Coronary artery (tissue), 2 donors: ENCODE measurements at regions not wholly inside any gene's neighbourhood (a gene's known extent, or its start where the extent isn't known, plus 50 kb on each side); places are given as distances from the start of the nearest gene placed in this dataset.

ENCODE experiments used
- DNase-seq: peaks from one replicate; pipeline ENCODE4 v3.0.0-alpha.2; 2017; ENCODE audit warnings: low spot score
- H3K27ac ChIP-seq, 2 donors: fragments of 200-600 bp; sonication (generic); one replicate each; pipeline ENCODE4 v1.5.1; 2016 to 2019
- H3K4me3 ChIP-seq: fragments of 200-600 bp; sonication (generic); 2 replicates; pipeline ENCODE4 v1.5.1; 2016; ENCODE audit warnings: mild to moderate bottlenecking, moderate library complexity
- CTCF ChIP-seq: fragments of 200-600 bp; sonication (generic); IDR thresholded peaks from one replicate; pipeline ENCODE4 v1.5.1; 2019; ENCODE audit warnings: antibody characterized with exemption

- TF ChIP-seq CTCF = no peak
- H3K27ac ChIP-seq = no peak overlapping the region
Observed at GRCh38 chr15:31752905-31753304, 277.4 kb upstream of the CHRNA7 start.

DNA sequence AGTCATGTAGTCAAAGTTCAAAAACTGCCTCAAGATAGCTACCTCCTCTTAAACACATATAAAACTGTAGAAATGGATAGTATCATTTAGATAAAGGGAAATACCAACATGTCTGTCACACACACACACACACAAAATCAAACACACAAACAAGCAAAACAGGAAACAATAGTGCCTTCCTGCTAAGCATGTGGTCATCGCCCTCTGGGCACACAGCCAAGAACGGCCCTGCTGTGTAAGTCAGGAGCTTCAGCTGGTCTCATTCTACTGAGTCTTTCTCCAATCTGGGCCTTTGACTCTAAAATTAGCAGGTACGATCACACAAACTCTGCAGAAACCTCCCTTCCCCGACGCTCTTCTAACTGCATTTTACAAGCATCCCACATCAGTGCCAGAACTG lies 272.2 kb upstream of the CHRNA7 start:
- Histone ChIP-seq H3K27ac (no peak overlapping the region), H3K4me3 (no peak overlapping the region)
- DNase-seq = no peak
- TF ChIP-seq CTCF = no peak

More at GRCh38 chr15:31752905-31753304, 277.4 kb upstream of the CHRNA7 start:
- H3K4me3 ChIP-seq = no peak overlapping the region
- no peak for DNase-seq

- no peak overlapping the region for H3K4me3 ChIP-seq
- no peak for DNase-seq
- H3K27ac ChIP-seq = no peak overlapping the region
- no peak for TF ChIP-seq CTCF
Observed at GRCh38 chr15:31768055-31768454, 262.3 kb upstream of the CHRNA7 start.

- no peak for DNase-seq
- H3K27ac ChIP-seq = no peak overlapping the region
- TF ChIP-seq CTCF = no peak
- no peak overlapping the region for H3K4me3 ChIP-seq
Observed at GRCh38 chr15:31774045-31774444, 256.3 kb upstream of the CHRNA7 start.

- Histone ChIP-seq H3K27ac (no peak overlapping the region), H3K4me3 (no peak overlapping the region)
- DNase-seq = no peak
- no peak for TF ChIP-seq CTCF
Observed at GRCh38 chr15:31776039-31776438, 254.3 kb upstream of the CHRNA7 start.

- no peak overlapping the region for H3K27ac ChIP-seq
- no peak overlapping the region for H3K4me3 ChIP-seq
- no peak for DNase-seq
- no peak for TF ChIP-seq CTCF
Observed at GRCh38 chr15:31781261-31781660, 249.1 kb upstream of the CHRNA7 start.

DNA sequence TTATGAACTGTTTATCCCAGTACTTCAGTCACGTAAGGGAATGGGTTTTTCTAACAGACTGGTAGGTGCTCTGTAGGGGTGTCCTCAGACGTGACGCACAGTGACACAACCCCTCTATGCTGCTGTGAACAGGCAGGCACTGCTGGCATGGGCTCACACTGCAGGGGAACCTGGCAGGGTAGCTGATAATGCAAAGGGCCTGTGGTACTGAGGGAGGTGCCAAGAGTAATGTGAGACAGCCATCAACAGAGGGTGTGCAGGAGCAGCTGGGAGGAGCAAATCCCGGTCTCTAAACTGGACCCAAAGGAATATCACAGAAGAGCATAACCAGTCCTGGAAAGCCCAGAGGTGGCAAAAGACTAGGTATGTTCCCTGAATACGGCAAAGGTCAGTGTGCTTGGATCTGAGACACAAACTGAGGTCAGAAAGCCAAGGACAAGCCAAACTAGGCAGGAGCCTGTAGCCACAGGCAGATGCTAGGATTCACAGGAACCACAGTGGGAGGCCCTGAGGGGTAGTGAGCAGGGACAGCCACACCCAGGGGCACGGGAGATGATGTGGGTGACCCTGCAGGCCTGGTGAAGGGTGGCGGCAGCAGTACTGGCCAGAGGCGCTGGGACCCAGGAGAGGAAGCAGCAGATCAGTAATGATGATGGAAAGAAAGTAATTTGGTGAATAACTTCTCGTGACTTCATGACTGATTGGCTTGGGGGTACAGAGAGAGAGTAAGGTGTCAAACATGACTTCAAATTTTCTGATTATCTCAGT lies 248.1 kb upstream of the CHRNA7 start:
- no peak for DNase-seq
- TF ChIP-seq CTCF = no peak

More for the DNA sequence above, 248.1 kb upstream of the CHRNA7 start:
- Histone ChIP-seq H3K4me3 (no peak overlapping the region), H3K27ac (no peak overlapping the region)
